ENCODE measurements at regions not wholly inside any gene's neighbourhood (a gene's known extent, or its start where the extent isn't known, plus 50 kb on each side); places are given as distances from the start of the nearest gene placed in this dataset.

DNA sequence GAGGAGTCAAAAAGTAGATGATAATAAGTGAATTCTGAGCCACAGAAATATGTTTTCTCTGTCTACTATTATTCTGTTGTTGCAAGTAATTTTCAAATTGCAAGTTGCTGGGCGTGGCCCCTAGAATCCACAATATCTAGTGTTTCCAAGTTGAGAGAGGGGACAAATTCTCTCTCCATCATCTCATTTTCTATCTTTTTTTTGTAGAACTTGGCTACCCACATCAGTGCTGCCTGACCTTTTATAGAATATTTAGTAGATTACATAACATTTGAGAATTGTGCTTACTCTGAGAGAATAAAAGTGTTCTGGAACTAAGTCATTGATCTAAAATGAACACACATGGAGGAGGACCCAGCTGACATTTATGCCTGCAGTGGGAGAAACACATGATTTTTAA lies 110.9 kb upstream of the CSNK1A1L start:
- Mint-ChIP-seq H3K4me3 (ENCODE audit: unreplicated experiment) (no peak overlapping the region), H3K9me3 (ENCODE audit: unreplicated experiment) (no peaks in the 10 kb centered on the region), H3K27me3 (ENCODE audit: unreplicated experiment) (no peaks in the 10 kb centered on the region), H3K36me3 (ENCODE audit: unreplicated experiment) (no peaks in the 10 kb centered on the region), H3K4me1 (ENCODE audit: low read depth, unreplicated experiment) (no peaks in the 10 kb centered on the region), H3K27ac (ENCODE audit: unreplicated experiment) (no peak overlapping the region)
- DNase-seq: no peak
- no peak for TF ChIP-seq CTCF (IDR thresholded peaks at IDR 0.05; ENCODE audit: partially characterized antibody, unreplicated experiment)

DNA sequence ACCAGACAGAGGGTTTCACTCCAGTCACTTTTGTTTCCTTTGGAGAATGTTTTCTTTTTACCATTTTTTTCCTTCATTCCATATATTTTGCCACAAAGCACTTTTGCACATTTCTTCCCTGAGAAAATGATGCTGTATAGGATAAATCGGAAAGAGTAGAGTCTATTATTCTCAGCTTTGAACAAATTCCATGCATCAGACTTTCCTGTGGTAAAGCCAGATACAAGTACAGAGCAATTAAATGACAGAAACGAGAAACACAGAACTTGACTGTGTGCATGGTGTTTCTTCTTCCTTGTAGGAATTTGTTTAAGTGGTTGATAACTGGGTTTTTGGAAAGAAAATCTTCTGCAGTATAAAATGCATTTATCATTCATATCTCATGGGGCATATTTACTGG lies 107.4 kb upstream of the CSNK1A1L start:
- Mint-ChIP-seq H3K36me3 (ENCODE audit: unreplicated experiment) (no peaks in the 10 kb centered on the region), H3K27ac (ENCODE audit: unreplicated experiment) (no peak overlapping the region), H3K9me3 (ENCODE audit: unreplicated experiment) (no peaks in the 10 kb centered on the region), H3K4me3 (ENCODE audit: unreplicated experiment) (no peak overlapping the region), H3K4me1 (ENCODE audit: low read depth, unreplicated experiment) (no peaks in the 10 kb centered on the region), H3K27me3 (ENCODE audit: unreplicated experiment) (no peaks in the 10 kb centered on the region)
- no peak for TF ChIP-seq CTCF (IDR thresholded peaks at IDR 0.05; ENCODE audit: partially characterized antibody, unreplicated experiment)
- DNase-seq: no peak

DNA sequence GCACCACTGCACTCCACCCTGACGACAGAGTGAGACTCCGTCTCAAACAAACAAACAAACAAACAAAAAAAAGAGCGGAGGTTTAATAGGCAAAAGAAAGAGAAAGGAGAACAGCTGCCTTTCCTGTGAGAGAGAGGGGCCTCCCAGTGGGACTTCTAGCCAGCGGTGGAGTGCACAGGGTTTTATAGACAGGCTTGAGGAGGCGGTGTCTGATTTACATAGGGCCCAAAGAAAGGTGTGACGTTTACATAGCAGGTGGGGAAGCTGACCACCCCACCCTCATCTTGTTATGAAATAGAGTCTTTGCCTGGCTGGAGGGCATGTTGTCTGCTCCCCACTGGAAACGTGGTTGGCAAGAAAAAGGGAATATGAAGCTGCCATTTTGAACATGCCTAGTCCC lies 106.0 kb upstream of the CSNK1A1L start:
- no peak overlapping the region for H3K4me3 Mint-ChIP-seq (ENCODE audit: unreplicated experiment)
- no peak overlapping the region for H3K27ac Mint-ChIP-seq (ENCODE audit: unreplicated experiment)
- no peak for DNase-seq
- no peaks in the 10 kb centered on the region for H3K36me3 Mint-ChIP-seq (ENCODE audit: unreplicated experiment)
- no peak for TF ChIP-seq CTCF (IDR thresholded peaks at IDR 0.05; ENCODE audit: partially characterized antibody, unreplicated experiment)
- no peaks in the 10 kb centered on the region for H3K4me1 Mint-ChIP-seq (ENCODE audit: low read depth, unreplicated experiment)
- H3K9me3 Mint-ChIP-seq (ENCODE audit: unreplicated experiment): no peaks in the 10 kb centered on the region
- no peaks in the 10 kb centered on the region for H3K27me3 Mint-ChIP-seq (ENCODE audit: unreplicated experiment)

DNA sequence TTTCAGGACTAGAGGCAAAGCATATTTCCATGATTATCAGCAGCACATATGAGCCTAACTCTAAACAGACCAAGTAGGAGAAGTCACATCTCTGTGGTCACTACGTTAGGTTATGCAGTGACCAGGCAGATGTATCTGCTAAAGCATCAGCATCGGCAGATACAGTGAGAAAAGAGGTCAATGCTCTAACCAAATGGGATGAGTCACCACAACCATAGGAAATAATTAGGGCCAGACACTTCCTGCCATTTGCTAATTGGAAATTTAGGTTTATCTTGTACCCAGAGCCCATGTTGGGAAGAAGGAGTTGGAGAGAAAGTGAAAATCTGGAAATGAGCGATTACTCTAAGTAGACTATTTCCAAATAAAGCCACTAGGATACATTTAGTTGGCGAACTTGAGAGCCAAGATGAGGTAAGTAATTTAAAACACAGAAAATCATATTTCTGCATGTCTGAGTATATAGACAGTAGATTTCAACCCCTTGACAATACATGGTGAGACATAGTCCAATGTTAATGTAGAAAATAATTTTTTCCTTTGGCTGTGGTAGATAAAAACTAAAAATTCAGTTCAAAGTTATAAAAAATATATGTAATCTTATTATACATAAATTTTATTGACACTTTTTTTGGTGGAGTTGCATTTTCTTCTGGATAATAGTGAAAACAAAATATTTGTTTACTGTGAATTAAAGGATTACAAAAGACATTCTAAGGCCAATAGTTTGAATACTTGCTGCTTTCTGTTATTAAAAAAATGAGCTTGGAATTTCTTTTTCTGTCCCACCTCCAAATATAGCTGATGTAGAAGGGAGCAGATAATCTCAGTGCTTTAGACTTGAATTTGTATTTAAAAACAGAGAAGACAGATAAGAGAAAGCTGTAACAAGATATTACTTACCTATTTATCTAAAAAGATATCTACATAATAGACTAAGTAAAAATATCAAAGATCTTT lies 104.4 kb upstream of the CSNK1A1L start:
- Mint-ChIP-seq H3K4me1 (ENCODE audit: low read depth, unreplicated experiment) (no peaks in the 10 kb centered on the region), H3K36me3 (ENCODE audit: unreplicated experiment) (no peaks in the 10 kb centered on the region), H3K27me3 (ENCODE audit: unreplicated experiment) (no peaks in the 10 kb centered on the region), H3K27ac (ENCODE audit: unreplicated experiment) (no peak overlapping the region), H3K4me3 (ENCODE audit: unreplicated experiment) (no peak overlapping the region), H3K9me3 (ENCODE audit: unreplicated experiment) (no peaks in the 10 kb centered on the region)
- DNase-seq: no peak
- TF ChIP-seq CTCF (IDR thresholded peaks at IDR 0.05; ENCODE audit: partially characterized antibody, unreplicated experiment): no peak

- no peak for TF ChIP-seq CTCF (IDR thresholded peaks at IDR 0.05; ENCODE audit: partially characterized antibody, unreplicated experiment)
- Mint-ChIP-seq H3K4me1 (ENCODE audit: low read depth, unreplicated experiment) (no peaks in the 10 kb centered on the region), H3K9me3 (ENCODE audit: unreplicated experiment) (no peaks in the 10 kb centered on the region), H3K36me3 (ENCODE audit: unreplicated experiment) (no peaks in the 10 kb centered on the region), H3K4me3 (ENCODE audit: unreplicated experiment) (no peak overlapping the region), H3K27me3 (ENCODE audit: unreplicated experiment) (no peaks in the 10 kb centered on the region), H3K27ac (ENCODE audit: unreplicated experiment) (no peak overlapping the region)
- no peak for DNase-seq
Observed at GRCh38 chr13:37207691-37208451, 102.4 kb upstream of the CSNK1A1L start.

Data from glutamatergic neuron (in vitro differentiated cells).